Panc1 (cell line): ENCODE measurements at regions not wholly inside any gene's neighbourhood (a gene's known extent, or its start where the extent isn't known, plus 50 kb on each side); places are given as distances from the start of the nearest gene placed in this dataset.

Experiments used
- ATAC-seq: fragments of 200-7000 bp; cut with Tn5 transposase; 2 replicates; pipeline ENCODE4 v1.9.1; 2020; ENCODE audit warnings: mild to moderate bottlenecking, moderate library complexity
- BruUV-seq: library from RNA; stranded (reverse); fragments of 400-500 nt; replicated peaks from 2 replicates; lab custom pipeline; 2021; lab: Mats Ljungman, UMichigan
- CTCF ChIA-PET: fragments of 300-600 bp; sonication (Branson Sonifier 250); formaldehyde crosslinking; loops from one replicate; lab custom pipeline; 2022; ENCODE audit warnings: antibody characterized with exemption; lab: Charles Lee
- POLR2A ChIA-PET: fragments of 300-600 bp; sonication (Branson Sonifier 250); formaldehyde crosslinking; loops from one replicate; lab custom pipeline; 2022; ENCODE audit warnings: antibody characterized with exemption; lab: Charles Lee
- DNase-seq: peaks from one replicate; pipeline ENCODE4 v3.0.0-alpha.2; 2010; ENCODE audit warnings: low read depth, low spot score
- H3K27ac ChIP-seq: 2 replicates; pipeline ENCODE4 v1.5.1; 2011; ENCODE audit warnings: mild to moderate bottlenecking, low read length, inconsistent platforms
- H3K27me3 ChIP-seq: fragments of 200-500 bp; sonication (Bioruptor generic); 2 replicates; pipeline ENCODE4 v1.6.0; 2014; ENCODE audit warnings: low read length, inconsistent platforms; ENCODE audit not compliant: control insufficient read depth, insufficient read depth
- H3K36me3 ChIP-seq: fragments of 200-500 bp; sonication (Bioruptor generic); 2 replicates; pipeline ENCODE4 v1.5.1; 2014; ENCODE audit warnings: inconsistent platforms, mild to moderate bottlenecking, low read length, moderate library complexity; ENCODE audit not compliant: control insufficient read depth, insufficient read depth
- H3K4me1 ChIP-seq: 2 replicates; pipeline ENCODE4 v1.5.1; 2011; ENCODE audit warnings: inconsistent platforms, mild to moderate bottlenecking, low read length, moderate library complexity; ENCODE audit not compliant: control insufficient read depth, insufficient read depth
- H3K4me3 ChIP-seq, 2 experiments: 2 replicates each; pipeline ENCODE4 v1.5.1; 2011 to 2012; ENCODE audit warnings: low read depth in 2 of 2, low read length in 2 of 2, mild to moderate bottlenecking in 2 of 2, inconsistent platforms in 1 of 2, moderate library complexity in 1 of 2
- H3K9me3 ChIP-seq: fragments of 200-500 bp; sonication (Bioruptor generic); 2 replicates; pipeline ENCODE4 v1.5.1; 2014; ENCODE audit warnings: low read depth, mild to moderate bottlenecking, inconsistent platforms, low read length, moderate library complexity; ENCODE audit not compliant: control insufficient read depth, insufficient read depth
- POLR2AphosphoS5 ChIP-seq: IDR thresholded peaks from 2 replicates; pipeline ENCODE4 v1.6.1; 2012; ENCODE audit warnings: mild to moderate bottlenecking, low read depth, low read length, moderate library complexity
- SIN3A ChIP-seq: IDR thresholded peaks from 2 replicates; pipeline ENCODE4 v1.6.1; 2012; ENCODE audit warnings: low read depth, mild to moderate bottlenecking, low read length, moderate library complexity, borderline replicate concordance; ENCODE audit not compliant: insufficient read depth
- TCF7L2 ChIP-seq: IDR thresholded peaks from 2 replicates; pipeline ENCODE4 v1.6.1; 2011; ENCODE audit warnings: mild to moderate bottlenecking, low read depth, low read length, inconsistent platforms
- in situ Hi-C: cut with HindIII; loops from 2 replicates; pipeline ENCODE4 v1.10.0; 2016; ENCODE audit warnings: low sequenced_read_pairs, low pct_unique_long_range_greater_than_20kb
- intact Hi-C: fragments of 100-400 bp; cut with micrococcal nuclease; formaldehyde crosslinking; loops from one replicate; pipeline ENCODE4 v1.10.0; 2022; ENCODE audit not compliant: unreplicated experiment
- TF ChIP-seq, protein P1 (sequence below), 2 experiments: IDR thresholded peaks; 2 replicates each; pipeline ENCODE4 v1.6.1; 2011 to 2012; ENCODE audit warnings: low read depth in 2 of 2, control low read depth in 1 of 2, low read length in 1 of 2, mild to moderate bottlenecking in 1 of 2, moderate library complexity in 1 of 2; ENCODE audit not compliant: insufficient read depth in 1 of 2
- TF ChIP-seq, protein P2 (sequence below): fragments of 450-650 bp; IDR thresholded peaks from 2 replicates; pipeline ENCODE4 v1.5.1; 2017; ENCODE audit warnings: mild to moderate bottlenecking

DNA sequence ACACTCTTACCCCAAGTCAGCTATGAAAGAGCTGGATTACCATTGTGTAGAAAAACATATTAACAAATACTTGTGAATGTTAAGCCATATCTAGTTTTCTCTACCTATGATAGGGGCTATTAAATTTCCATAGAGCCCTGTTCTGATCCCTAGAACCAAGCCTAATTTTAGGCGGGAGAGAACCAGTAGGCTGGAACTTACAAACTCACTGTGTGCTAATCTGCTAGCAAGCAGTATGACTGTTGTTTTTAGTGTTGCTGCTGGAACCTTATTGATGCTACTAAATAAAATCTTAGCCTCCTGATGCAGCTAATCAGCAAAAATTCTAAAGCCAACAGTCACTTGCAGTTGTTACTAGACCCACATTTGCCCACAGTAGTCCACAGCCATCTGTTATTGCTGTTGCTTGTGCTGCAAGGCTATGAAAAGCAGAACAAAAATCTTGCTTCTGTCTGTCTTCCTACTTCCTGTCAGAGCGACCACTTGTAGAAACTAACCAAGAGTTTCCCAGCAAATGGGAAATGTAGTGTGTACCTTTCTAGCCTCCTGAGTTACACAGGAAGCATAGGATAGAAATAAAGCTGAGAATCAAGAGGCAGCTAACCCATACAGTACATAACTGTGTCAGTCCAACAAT lies 368.4 kb downstream of the ARL4A start:
- H3K27me3 ChIP-seq = no peaks in the 10 kb centered on the region
- TF ChIP-seq SIN3A (no peak), POLR2AphosphoS5 (no peak), TCF7L2 (no peak)
- TF ChIP-seq, protein P1, sequence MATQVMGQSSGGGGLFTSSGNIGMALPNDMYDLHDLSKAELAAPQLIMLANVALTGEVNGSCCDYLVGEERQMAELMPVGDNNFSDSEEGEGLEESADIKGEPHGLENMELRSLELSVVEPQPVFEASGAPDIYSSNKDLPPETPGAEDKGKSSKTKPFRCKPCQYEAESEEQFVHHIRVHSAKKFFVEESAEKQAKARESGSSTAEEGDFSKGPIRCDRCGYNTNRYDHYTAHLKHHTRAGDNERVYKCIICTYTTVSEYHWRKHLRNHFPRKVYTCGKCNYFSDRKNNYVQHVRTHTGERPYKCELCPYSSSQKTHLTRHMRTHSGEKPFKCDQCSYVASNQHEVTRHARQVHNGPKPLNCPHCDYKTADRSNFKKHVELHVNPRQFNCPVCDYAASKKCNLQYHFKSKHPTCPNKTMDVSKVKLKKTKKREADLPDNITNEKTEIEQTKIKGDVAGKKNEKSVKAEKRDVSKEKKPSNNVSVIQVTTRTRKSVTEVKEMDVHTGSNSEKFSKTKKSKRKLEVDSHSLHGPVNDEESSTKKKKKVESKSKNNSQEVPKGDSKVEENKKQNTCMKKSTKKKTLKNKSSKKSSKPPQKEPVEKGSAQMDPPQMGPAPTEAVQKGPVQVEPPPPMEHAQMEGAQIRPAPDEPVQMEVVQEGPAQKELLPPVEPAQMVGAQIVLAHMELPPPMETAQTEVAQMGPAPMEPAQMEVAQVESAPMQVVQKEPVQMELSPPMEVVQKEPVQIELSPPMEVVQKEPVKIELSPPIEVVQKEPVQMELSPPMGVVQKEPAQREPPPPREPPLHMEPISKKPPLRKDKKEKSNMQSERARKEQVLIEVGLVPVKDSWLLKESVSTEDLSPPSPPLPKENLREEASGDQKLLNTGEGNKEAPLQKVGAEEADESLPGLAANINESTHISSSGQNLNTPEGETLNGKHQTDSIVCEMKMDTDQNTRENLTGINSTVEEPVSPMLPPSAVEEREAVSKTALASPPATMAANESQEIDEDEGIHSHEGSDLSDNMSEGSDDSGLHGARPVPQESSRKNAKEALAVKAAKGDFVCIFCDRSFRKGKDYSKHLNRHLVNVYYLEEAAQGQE (IDR thresholded peaks at IDR 0.05; ENCODE audit: insufficient read depth in 1 of 2, low read depth in 2 of 2, low read length in 1 of 2) = no peak
- TF ChIP-seq, protein P2, sequence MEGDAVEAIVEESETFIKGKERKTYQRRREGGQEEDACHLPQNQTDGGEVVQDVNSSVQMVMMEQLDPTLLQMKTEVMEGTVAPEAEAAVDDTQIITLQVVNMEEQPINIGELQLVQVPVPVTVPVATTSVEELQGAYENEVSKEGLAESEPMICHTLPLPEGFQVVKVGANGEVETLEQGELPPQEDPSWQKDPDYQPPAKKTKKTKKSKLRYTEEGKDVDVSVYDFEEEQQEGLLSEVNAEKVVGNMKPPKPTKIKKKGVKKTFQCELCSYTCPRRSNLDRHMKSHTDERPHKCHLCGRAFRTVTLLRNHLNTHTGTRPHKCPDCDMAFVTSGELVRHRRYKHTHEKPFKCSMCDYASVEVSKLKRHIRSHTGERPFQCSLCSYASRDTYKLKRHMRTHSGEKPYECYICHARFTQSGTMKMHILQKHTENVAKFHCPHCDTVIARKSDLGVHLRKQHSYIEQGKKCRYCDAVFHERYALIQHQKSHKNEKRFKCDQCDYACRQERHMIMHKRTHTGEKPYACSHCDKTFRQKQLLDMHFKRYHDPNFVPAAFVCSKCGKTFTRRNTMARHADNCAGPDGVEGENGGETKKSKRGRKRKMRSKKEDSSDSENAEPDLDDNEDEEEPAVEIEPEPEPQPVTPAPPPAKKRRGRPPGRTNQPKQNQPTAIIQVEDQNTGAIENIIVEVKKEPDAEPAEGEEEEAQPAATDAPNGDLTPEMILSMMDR = no peak
- ATAC-seq (no peak), DNase-seq (no peak)
- no peaks in the 10 kb centered on the region for H3K36me3 ChIP-seq
- intact Hi-C loops = no loop called here
- H3K4me1 ChIP-seq = no peaks in the 10 kb centered on the region
- no peak overlapping the region for H3K4me3 ChIP-seq
- ChIA-PET POLR2A (interaction anchor here (0.7 kb wide), 1 partner anchor 187 kb away, joined by 3 read pairs; no protein-coding TSS in a partner anchor), CTCF (no interaction called here)
- no TSS peak for BruUV-seq
- in situ Hi-C loops = no loop called here
- no peak overlapping the region for H3K27ac ChIP-seq
- no peaks in the 10 kb centered on the region for H3K9me3 ChIP-seq

DNA sequence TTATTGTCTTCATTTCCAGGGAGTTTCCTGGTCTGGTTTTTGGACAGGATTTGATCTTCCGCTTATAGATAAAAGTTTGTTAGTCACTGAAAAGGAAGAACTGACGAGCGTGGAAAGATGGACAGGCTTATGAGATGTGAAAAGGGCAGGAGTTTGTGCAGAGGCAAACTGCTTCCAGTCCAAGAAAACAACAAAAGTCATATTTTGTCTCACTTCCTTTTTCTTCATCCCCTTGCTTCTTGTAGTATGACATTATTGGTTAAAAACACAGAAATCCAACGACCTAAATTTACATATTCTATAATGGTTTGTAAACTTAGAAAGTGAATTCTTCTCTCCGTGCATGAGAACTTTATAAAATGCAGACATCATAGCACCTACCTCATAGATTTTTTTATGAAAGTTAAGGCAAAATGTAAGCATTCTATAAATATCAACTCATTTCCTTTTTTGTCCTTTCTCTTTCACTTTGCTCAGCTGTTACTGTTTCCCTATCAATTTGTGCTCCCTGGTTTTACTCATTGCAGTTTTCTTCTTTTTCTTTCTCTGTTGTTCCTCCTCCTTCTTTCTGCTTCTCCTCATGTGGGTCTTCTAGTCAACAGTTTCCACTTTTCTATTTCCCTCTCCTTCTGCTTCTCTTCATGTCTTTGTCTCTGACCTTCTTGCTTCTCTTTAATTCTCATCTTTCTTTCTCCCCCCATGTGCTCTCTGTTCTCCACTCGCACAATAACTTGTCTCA lies 370.2 kb downstream of the ARL4A start:
- in situ Hi-C loops = no loop called here
- TF ChIP-seq TCF7L2 (no peak), SIN3A (no peak), POLR2AphosphoS5 (no peak)
- TF ChIP-seq, protein P2 = no peak
- TF ChIP-seq, protein P1 (IDR thresholded peaks at IDR 0.05; ENCODE audit: insufficient read depth in 1 of 2, low read depth in 2 of 2, low read length in 1 of 2) = no peak
- H3K4me1 ChIP-seq = no peaks in the 10 kb centered on the region
- H3K4me3 ChIP-seq = no peak overlapping the region
- no peaks in the 10 kb centered on the region for H3K36me3 ChIP-seq
- DNase-seq = no peak
- H3K9me3 ChIP-seq = no peaks in the 10 kb centered on the region
- no TSS peak for BruUV-seq
- no peak overlapping the region for H3K27ac ChIP-seq
- ChIA-PET CTCF (no interaction called here), POLR2A (no interaction called here)
- intact Hi-C loops = no loop called here
- no peaks in the 10 kb centered on the region for H3K27me3 ChIP-seq
- ATAC-seq = no peak
